ENCODE measurements at regions not wholly inside any gene's neighbourhood (a gene's known extent, or its start where the extent isn't known, plus 50 kb on each side); places are given as distances from the start of the nearest gene placed in this dataset.

DNA sequence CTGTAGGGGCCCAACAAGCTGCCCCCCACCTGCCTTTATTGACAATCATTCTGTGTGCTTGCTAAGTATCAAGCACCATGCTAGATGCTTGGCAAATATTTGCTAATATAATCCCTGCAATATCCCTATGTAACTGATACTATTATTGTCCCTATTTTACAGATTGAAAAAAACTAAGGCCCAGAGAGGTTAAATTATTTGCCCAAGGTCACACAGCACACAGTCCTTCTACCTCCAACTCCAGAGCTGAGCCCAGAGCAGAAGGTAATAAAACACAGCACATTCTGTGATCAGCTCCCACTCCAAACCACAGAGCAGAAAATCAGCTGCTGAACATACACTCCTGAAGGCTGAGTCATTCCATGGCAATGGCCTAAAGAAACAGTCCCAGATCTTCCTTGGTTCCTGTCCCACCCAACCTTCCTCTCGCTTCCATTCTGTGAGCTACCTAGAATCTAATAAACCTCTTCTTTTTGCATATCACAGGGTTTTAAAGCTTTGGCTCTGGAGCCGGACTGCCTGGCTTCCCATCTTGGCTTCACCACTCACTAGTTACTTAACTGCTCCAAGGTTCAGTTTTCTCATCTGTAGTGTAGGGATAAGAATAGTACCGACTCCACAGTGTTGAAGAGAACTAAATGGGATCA is 66.7 kb upstream of the ADRA1B start:
- Mint-ChIP-seq H3K9me3 (no peaks in the 10 kb centered on the region), H3K27me3 (ENCODE audit: low read depth) (peaks cover 1% of the 10 kb centered on the region), H3K36me3 (no peaks in the 10 kb centered on the region), H3K4me3 (no peak overlapping the region), H3K4me1 (no peaks in the 10 kb centered on the region), H3K27ac (no peak overlapping the region)
- TF ChIP-seq, protein P1, sequence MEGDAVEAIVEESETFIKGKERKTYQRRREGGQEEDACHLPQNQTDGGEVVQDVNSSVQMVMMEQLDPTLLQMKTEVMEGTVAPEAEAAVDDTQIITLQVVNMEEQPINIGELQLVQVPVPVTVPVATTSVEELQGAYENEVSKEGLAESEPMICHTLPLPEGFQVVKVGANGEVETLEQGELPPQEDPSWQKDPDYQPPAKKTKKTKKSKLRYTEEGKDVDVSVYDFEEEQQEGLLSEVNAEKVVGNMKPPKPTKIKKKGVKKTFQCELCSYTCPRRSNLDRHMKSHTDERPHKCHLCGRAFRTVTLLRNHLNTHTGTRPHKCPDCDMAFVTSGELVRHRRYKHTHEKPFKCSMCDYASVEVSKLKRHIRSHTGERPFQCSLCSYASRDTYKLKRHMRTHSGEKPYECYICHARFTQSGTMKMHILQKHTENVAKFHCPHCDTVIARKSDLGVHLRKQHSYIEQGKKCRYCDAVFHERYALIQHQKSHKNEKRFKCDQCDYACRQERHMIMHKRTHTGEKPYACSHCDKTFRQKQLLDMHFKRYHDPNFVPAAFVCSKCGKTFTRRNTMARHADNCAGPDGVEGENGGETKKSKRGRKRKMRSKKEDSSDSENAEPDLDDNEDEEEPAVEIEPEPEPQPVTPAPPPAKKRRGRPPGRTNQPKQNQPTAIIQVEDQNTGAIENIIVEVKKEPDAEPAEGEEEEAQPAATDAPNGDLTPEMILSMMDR (IDR thresholded peaks at IDR 0.05; ENCODE audit: unreplicated experiment) = no peak
- DNase-seq (ENCODE audit: low spot score in 2 of 2, unreplicated experiment in 2 of 2) = no peak

DNA sequence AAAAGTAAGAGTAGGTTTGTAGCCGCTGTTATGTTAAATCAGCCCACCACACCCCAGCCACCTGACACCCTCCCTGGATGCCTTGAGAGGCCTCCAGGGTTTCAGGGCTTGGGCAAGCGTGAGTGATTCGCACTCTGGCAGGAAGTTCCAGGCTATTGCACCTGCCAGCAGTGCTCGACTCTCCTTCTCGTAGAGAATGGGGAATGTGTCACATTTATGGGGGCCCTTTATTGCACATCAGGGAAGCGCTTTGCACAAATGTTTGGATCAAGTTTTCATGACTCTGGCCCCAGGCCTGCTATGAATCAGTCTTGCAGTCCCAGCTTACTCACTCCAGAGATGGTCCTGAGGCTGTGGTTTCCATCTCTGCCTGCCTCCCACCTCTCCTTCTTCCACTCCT is 66.1 kb upstream of the ADRA1B start:
- TF ChIP-seq, protein P1 (IDR thresholded peaks at IDR 0.05; ENCODE audit: unreplicated experiment) = no peak
- H3K36me3 Mint-ChIP-seq = no peaks in the 10 kb centered on the region
- H3K4me3 Mint-ChIP-seq = no peak overlapping the region
- no peaks in the 10 kb centered on the region for H3K9me3 Mint-ChIP-seq
- H3K27ac Mint-ChIP-seq = no peak overlapping the region
- H3K4me1 Mint-ChIP-seq = no peaks in the 10 kb centered on the region
- no peak for DNase-seq (ENCODE audit: low spot score in 2 of 2, unreplicated experiment in 2 of 2)
- H3K27me3 Mint-ChIP-seq (ENCODE audit: low read depth) = peaks cover 1% of the 10 kb centered on the region

DNA sequence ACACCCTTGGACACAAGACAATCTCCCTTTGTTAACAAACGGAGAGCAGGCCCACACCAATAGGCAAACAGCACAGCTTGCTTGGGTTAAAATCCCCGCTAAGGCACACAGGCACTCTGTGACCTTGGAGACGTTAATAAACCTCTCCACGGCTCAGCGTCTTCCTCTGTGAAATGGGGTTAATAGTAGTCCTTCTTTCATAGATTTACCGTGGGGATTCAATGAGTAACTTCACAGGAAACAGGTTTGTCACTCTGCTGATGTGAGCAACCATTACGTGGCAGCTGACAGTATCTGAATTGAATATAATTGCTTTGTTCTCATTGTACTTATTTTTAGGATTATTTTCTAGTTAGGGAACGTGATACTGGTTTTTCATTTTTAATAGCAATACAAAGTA is 65.2 kb upstream of the ADRA1B start:
- Mint-ChIP-seq H3K27me3 (ENCODE audit: low read depth) (peaks cover 1% of the 10 kb centered on the region), H3K36me3 (no peaks in the 10 kb centered on the region), H3K4me1 (no peaks in the 10 kb centered on the region), H3K9me3 (no peaks in the 10 kb centered on the region), H3K4me3 (no peak overlapping the region), H3K27ac (no peak overlapping the region)
- TF ChIP-seq, protein P1 (IDR thresholded peaks at IDR 0.05; ENCODE audit: unreplicated experiment) = no peak
- DNase-seq (ENCODE audit: low spot score in 2 of 2, unreplicated experiment in 2 of 2) = no peak

DNA sequence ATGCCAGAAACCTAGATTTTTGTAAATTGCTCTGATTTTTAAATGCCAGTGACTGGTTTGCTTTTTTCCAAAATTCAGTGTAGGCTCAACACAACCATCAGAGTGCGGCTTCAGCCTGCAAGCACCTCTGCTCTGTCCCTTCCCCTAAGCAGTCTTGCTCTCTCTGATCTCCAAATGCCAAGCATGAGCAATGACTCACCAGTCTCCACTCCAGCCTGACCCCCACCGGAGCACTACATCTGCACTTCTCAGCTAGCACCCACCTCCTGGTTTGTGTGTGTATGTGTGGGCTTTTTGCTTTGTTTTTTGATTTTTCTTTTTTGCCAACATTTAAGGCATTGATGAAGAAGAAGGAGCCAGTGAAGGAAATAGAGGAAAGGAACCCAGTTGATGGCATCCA is 61.4 kb upstream of the ADRA1B start:
- no peaks in the 10 kb centered on the region for H3K9me3 Mint-ChIP-seq
- no peaks in the 10 kb centered on the region for H3K36me3 Mint-ChIP-seq
- H3K4me3 Mint-ChIP-seq = no peak overlapping the region
- DNase-seq (ENCODE audit: low spot score in 2 of 2, unreplicated experiment in 2 of 2) = no peak
- H3K4me1 Mint-ChIP-seq = no peaks in the 10 kb centered on the region
- no peak overlapping the region for H3K27ac Mint-ChIP-seq
- H3K27me3 Mint-ChIP-seq (ENCODE audit: low read depth) = peaks cover 4% of the 10 kb centered on the region
- TF ChIP-seq, protein P1 (IDR thresholded peaks at IDR 0.05; ENCODE audit: unreplicated experiment) = no peak

DNA sequence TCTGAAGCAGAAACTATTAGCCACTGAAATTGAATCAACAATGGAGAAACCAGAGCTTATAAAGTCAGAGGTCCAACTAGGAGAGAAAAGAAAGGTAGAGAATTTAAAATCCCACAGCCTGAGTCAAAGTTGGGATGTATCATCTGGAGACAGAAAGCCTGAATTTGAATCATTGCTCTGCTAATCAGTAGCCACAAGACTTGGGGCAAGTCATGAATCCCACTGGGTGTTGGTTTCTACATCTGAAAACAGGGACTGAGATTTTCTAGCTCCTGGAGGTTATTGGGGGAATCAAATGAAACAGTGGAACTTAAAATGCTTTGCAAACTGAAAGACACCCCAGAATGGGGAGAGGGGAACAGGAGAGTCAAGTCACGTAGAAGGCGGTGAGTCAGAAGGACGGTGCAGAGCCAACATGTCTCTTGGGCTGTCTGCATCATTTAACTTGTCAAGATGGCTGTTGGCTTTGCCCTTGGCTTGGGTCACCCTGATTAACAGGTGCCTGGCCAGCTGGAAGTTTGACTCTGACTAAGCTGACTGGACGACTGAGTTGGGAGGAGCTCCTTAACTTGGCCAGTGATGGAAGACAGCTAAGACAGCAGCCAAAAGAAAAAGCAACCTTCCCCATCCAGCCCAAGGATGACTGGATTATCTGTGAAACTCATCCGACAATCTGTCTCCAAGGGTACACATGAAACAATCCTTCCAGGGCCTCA is 60.6 kb upstream of the ADRA1B start:
- H3K9me3 Mint-ChIP-seq = no peaks in the 10 kb centered on the region
- H3K4me1 Mint-ChIP-seq = no peaks in the 10 kb centered on the region

More for the DNA sequence above, 60.6 kb upstream of the ADRA1B start:
- TF ChIP-seq, protein P1 (IDR thresholded peaks at IDR 0.05; ENCODE audit: unreplicated experiment) = no peak
- no peak overlapping the region for H3K4me3 Mint-ChIP-seq
- DNase-seq (ENCODE audit: low spot score in 2 of 2, unreplicated experiment in 2 of 2) = no peak
- H3K27me3 Mint-ChIP-seq (ENCODE audit: low read depth) = peaks cover 4% of the 10 kb centered on the region
- H3K27ac Mint-ChIP-seq = no peak overlapping the region
- no peaks in the 10 kb centered on the region for H3K36me3 Mint-ChIP-seq

All from mesothelial cell of epicardium (in vitro differentiated cells).